Gastroesophageal sphincter (tissue), 4 donors: ENCODE measurements at regions not wholly inside any gene's neighbourhood (a gene's known extent, or its start where the extent isn't known, plus 50 kb on each side); places are given as distances from the start of the nearest gene placed in this dataset.
A peak's percentile ranks its signal among the peaks of the same experiment; 100 is the strongest.

Source experiments
- ATAC-seq: fragments of 150-250 bp; one replicate; pipeline ENCODE4 v1.9.1; 2016; ENCODE audit warnings: mild to moderate bottlenecking, moderate library complexity
- H3K27ac ChIP-seq, 4 donors: fragments of 200-600 bp; sonication (generic) in 3 of 4; 1 replicate in 3 of 4; 2 replicates in 1 of 4; pipeline ENCODE4 v1.5.1; 2016 to 2019
- H3K27me3 ChIP-seq: fragments of 200-600 bp; sonication (generic); one replicate; pipeline ENCODE4 v1.5.1; 2019
- H3K36me3 ChIP-seq, 2 donors: fragments of 200-600 bp; sonication (generic); one replicate each; pipeline ENCODE4 v1.5.1; 2019; ENCODE audit warnings: control low read depth in 1 of 2
- H3K4me1 ChIP-seq, 3 donors: fragments of 200-600 bp; sonication (generic); 1 replicate in 2 of 3; 2 replicates in 1 of 3; pipeline ENCODE4 v1.5.1; 2016 to 2019; ENCODE audit warnings: control low read depth in 2 of 3
- H3K4me3 ChIP-seq, 2 donors: fragments of 200-600 bp; sonication (generic); one replicate each; pipeline ENCODE4 v1.5.1; 2019; ENCODE audit warnings: mild to moderate bottlenecking in 1 of 2, moderate library complexity in 1 of 2
- H3K9me3 ChIP-seq, 3 donors: fragments of 200-600 bp; sonication (generic); one replicate each; pipeline ENCODE4 v1.5.1; 2017 to 2019; ENCODE audit warnings: control low read depth in 2 of 3
- EP300 ChIP-seq: sonication (generic); formaldehyde crosslinking; IDR thresholded peaks from one replicate; pipeline ENCODE4 v1.6.1; 2017; ENCODE audit warnings: antibody characterized with exemption, mild to moderate bottlenecking
- POLR2A ChIP-seq, 2 donors: fragments of 450-650 bp; IDR thresholded peaks; one replicate each; pipeline ENCODE4 v1.6.1; 2017; ENCODE audit warnings: antibody characterized with exemption in 2 of 2, mild to moderate bottlenecking in 2 of 2, moderate library complexity in 1 of 2
- POLR2AphosphoS5 ChIP-seq: sonication (generic); formaldehyde crosslinking; IDR thresholded peaks from one replicate; pipeline ENCODE4 v1.6.1; 2017; ENCODE audit warnings: antibody characterized with exemption
- WGBS, 2 donors: methylation state at CpG; one replicate each; pipeline ENCODE4 v1.1.5; 2018; ENCODE audit warnings: low coverage in 1 of 2; 5-methylcytosine and 5-hydroxymethylcytosine counted together
- TF ChIP-seq, protein P1 (sequence below), 4 experiments: fragments of 200-600 bp in 2 of 4; fragments of 450-650 bp in 2 of 4; sonication (generic) in 1 of 4; IDR thresholded peaks; one replicate each; pipeline ENCODE4 v1.5.1; 2017 to 2019; ENCODE audit warnings: antibody characterized with exemption in 4 of 4, mild to moderate bottlenecking in 2 of 4, moderate library complexity in 2 of 4

DNA sequence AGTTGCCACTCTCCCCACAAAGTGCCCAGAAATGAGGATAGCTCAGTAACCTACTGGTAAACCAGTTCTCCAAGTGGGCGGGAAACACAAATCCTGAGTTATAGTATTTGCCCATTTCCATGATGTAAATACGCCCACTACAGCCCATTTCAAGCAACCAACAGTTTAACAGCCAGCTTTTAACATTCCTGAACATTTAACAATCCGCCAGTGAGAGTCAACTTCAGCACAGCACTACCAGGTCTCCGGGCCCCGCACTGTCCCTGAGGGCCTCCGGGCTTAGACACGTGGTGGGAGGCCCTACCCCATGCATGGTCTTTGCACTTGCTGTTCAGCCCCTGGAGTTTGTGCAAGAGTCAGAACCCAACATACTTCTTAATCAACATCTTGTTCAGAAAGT lies 132.0 kb upstream of the CTTNBP2NL start:
- no peaks in the 10 kb centered on the region for H3K36me3 ChIP-seq
- ATAC-seq, result peak; percentile 50
- H3K9me3 ChIP-seq, result no peaks in the 10 kb centered on the region
- TF ChIP-seq POLR2AphosphoS5, result no peak
- TF ChIP-seq, protein P1, sequence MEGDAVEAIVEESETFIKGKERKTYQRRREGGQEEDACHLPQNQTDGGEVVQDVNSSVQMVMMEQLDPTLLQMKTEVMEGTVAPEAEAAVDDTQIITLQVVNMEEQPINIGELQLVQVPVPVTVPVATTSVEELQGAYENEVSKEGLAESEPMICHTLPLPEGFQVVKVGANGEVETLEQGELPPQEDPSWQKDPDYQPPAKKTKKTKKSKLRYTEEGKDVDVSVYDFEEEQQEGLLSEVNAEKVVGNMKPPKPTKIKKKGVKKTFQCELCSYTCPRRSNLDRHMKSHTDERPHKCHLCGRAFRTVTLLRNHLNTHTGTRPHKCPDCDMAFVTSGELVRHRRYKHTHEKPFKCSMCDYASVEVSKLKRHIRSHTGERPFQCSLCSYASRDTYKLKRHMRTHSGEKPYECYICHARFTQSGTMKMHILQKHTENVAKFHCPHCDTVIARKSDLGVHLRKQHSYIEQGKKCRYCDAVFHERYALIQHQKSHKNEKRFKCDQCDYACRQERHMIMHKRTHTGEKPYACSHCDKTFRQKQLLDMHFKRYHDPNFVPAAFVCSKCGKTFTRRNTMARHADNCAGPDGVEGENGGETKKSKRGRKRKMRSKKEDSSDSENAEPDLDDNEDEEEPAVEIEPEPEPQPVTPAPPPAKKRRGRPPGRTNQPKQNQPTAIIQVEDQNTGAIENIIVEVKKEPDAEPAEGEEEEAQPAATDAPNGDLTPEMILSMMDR (IDR thresholded peaks at IDR 0.05), result no peak
- TF ChIP-seq EP300, result no peak
- no peak for TF ChIP-seq POLR2A (IDR thresholded peaks at IDR 0.05)
- 88% methylated on average over 3 of the region's 7 CpGs; no CpG with 5 or more reads in 1 of the 2 donors for whole genome bisulfite sequencing, 2 donors
- H3K4me1 ChIP-seq, result peaks cover 0 to 59% (median 13%) of the 10 kb centered on the region in 3 donors
- H3K27me3 ChIP-seq, result no peaks in the 10 kb centered on the region
- peak overlapping the region in 3 of 4 donors; percentile 44 to 66 (median 54) for H3K27ac ChIP-seq
- H3K4me3 ChIP-seq, result no peak overlapping the region

DNA sequence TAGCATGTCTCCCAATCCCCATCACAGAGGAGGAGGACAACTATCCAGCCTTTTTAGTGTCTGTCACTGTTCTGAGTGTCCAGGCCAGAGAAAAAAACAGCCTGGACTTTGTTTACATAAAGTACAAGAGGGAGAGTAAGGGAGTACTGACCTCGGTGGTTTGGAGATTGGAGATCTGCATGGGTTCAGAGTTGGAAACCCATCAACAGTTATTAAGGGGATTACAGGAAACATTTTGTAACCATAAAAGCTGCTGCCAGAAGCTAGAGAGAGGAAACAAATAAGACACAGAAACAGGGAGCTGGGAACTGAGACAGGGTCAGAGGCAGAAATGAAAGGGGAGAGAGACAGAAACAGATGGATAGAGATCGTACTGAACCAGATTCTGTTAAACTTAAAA lies 131.5 kb upstream of the CTTNBP2NL start:
- H3K4me1 ChIP-seq, result peaks cover 0 to 59% (median 13%) of the 10 kb centered on the region in 3 donors
- no peaks in the 10 kb centered on the region for H3K9me3 ChIP-seq
- WGBS, 2 donors, result 21 to 28% methylated on average over 2 of the region's 2 CpGs
- no peaks in the 10 kb centered on the region for H3K27me3 ChIP-seq
- ATAC-seq, result peak; percentile 66
- peak overlapping the region in 3 of 4 donors; percentile 54 to 66 (median 65) for H3K27ac ChIP-seq
- peak; percentile 70 for TF ChIP-seq POLR2AphosphoS5
- TF ChIP-seq, protein P1 (IDR thresholded peaks at IDR 0.05), result no peak
- TF ChIP-seq POLR2A (IDR thresholded peaks at IDR 0.05), result no peak
- TF ChIP-seq EP300, result no peak
- H3K36me3 ChIP-seq, result no peaks in the 10 kb centered on the region
- H3K4me3 ChIP-seq, result no peak overlapping the region

DNA sequence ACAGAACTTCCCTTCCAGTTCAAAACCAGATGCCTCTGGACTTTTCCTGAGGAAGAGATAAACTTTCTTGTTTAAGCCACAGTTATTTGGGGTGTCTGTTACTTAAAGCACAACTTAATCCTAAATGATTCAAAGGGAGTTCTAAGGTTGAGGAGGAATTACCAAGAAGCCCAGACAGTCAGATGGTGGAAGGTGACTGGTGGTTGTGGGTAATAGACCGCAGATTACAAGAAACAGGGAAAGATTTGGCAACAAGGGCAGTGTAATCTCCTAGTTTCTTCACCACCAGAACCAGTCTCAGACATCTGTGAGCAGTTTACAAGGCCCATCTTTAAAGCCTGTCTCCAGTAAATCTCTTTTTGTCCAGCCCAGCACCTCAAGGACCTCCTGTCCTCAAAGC lies 130.1 kb upstream of the CTTNBP2NL start:
- Histone ChIP-seq H3K9me3 (no peaks in the 10 kb centered on the region), H3K27ac (peak overlapping the region in 2 of 4 donors; percentile 65 to 66), H3K4me3 (no peak overlapping the region), H3K27me3 (no peaks in the 10 kb centered on the region), H3K4me1 (peaks cover 0 to 61% (median 13%) of the 10 kb centered on the region in 3 donors), H3K36me3 (no peaks in the 10 kb centered on the region)
- WGBS, 2 donors, result 88 to 100% methylated on average over 1 of the region's 1 CpG
- TF ChIP-seq POLR2A (IDR thresholded peaks at IDR 0.05), result no peak
- TF ChIP-seq, protein P1 (IDR thresholded peaks at IDR 0.05), result no peak
- no peak for TF ChIP-seq EP300
- TF ChIP-seq POLR2AphosphoS5, result no peak
- ATAC-seq, result no peak

DNA sequence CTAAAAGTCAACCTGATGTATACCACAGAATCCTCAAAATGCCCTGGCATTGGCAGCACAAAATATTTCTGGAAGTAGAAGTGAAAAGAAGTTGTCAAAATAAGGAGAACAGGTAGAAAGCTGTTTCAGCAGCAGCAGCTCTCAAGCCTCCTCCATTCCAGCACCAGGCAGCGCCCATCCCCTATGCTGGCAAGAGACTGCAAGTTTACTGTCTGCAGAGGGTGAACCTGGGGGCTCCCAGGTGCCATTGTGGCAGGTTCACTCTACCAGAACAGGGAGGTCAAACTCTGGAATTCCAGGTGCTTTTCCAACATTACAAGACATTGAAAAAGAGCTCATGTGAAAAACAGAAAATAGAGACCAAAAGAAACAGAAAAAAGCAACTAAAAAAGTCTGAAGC lies 128.8 kb upstream of the CTTNBP2NL start:
- WGBS, 2 donors, result no CpG with 5 or more reads among the region's 1 CpG
- Histone ChIP-seq H3K27ac (peak overlapping the region in 1 of 4 donors; percentile 59), H3K9me3 (no peaks in the 10 kb centered on the region), H3K4me3 (no peak overlapping the region), H3K27me3 (no peaks in the 10 kb centered on the region), H3K4me1 (peaks cover 0 to 73% (median 13%) of the 10 kb centered on the region in 3 donors), H3K36me3 (no peaks in the 10 kb centered on the region)
- no peak for ATAC-seq
- TF ChIP-seq, protein P1 (IDR thresholded peaks at IDR 0.05), result no peak
- TF ChIP-seq EP300 (no peak), POLR2AphosphoS5 (no peak), POLR2A (IDR thresholded peaks at IDR 0.05) (no peak)

DNA sequence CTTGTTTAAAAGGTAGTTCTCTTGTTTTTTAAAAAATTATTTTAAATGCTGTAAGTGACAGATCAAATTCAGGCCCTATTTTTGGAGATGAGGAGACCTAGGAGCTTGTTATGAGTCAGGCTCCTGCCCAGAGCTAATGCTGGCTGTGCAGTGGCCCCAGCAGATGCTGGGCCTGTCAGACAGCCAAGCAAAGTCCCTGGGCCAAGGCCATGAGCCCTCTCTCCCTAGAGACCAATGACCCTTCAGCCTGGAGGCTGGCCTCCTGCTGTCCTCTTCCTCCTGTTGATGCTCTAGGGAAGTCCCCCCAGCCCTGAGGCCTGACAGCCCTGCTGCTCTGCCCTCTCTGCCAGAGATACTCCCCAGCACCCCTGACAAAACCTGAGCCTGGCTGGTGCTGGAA lies 128.1 kb upstream of the CTTNBP2NL start:
- H3K4me3 ChIP-seq, result no peak overlapping the region
- TF ChIP-seq EP300 (no peak), POLR2A (IDR thresholded peaks at IDR 0.05) (no peak)
- TF ChIP-seq, protein P1 (IDR thresholded peaks at IDR 0.05), result no peak
- H3K4me1 ChIP-seq, result peaks cover 0 to 77% (median 13%) of the 10 kb centered on the region in 3 donors
- H3K9me3 ChIP-seq, result no peaks in the 10 kb centered on the region
- H3K36me3 ChIP-seq, result no peaks in the 10 kb centered on the region
- peak; percentile 66 for ATAC-seq
- H3K27me3 ChIP-seq, result no peaks in the 10 kb centered on the region
- peak overlapping the region in 3 of 4 donors; percentile 2 to 59 (median 46) for H3K27ac ChIP-seq
